A549 (cell line): ENCODE measurements at regions not wholly inside any gene's neighbourhood (a gene's known extent, or its start where the extent isn't known, plus 50 kb on each side); places are given as distances from the start of the nearest gene placed in this dataset.

Experiments used
- ATAC-seq, 2 experiments: fragments of 200-7000 bp in 1 of 2; fragments of >200 bp in 1 of 2; cut with Nextera tagmentation in 1 of 2; cut with Tn5 transposase in 1 of 2; 3 replicates each; pipeline versions ENCODE4 v1.8.0 to v1.9.1; 2018 to 2020; ENCODE audit warnings: mild to moderate bottlenecking in 1 of 2, moderate library complexity in 1 of 2
- CTCF ChIA-PET: fragments of 300-600 bp; sonication (Branson Sonifier 250); formaldehyde crosslinking; extraction: SDS; loops from one replicate; lab custom pipeline; 2021; ENCODE audit warnings: antibody characterized with exemption, inconsistent platforms; lab: Yijun Ruan, JAX
- POLR2A ChIA-PET: fragments of 350-600 bp; formaldehyde crosslinking; extraction: SDS; loops from one replicate; lab custom pipeline; 2021; ENCODE audit warnings: antibody characterized with exemption, inconsistent platforms; lab: Yijun Ruan, JAX
- DNase-seq, 2 experiments: peaks; one replicate each; pipeline versions ENCODE4 v3.0.0 to v3.0.0-alpha.2; 2011 to 2016; ENCODE audit warnings: low read depth in 1 of 2, low spot score in 1 of 2
- FAIRE-seq: peaks from 2 replicates; lab custom pipeline; 2011; peaks lifted over from hg19 to GRCh38; lab: Jason Lieb, UNC
- H3K27ac ChIP-seq, 2 experiments: fragments of >200 bp; sonication (Bioruptor Twin); formaldehyde crosslinking; 3 replicates each; pipeline ENCODE4 v1.5.1; 2016 to 2017
- H3K4me1 ChIP-seq: fragments of >200 bp; sonication (Bioruptor Twin); formaldehyde crosslinking; 3 replicates; pipeline ENCODE4 v1.6.1; 2016
- H3K4me2 ChIP-seq: fragments of >200 bp; sonication (Bioruptor Twin); formaldehyde crosslinking; 3 replicates; pipeline ENCODE4 v1.6.1; 2016
- H3K4me3 ChIP-seq: fragments of >200 bp; sonication (Bioruptor Twin); formaldehyde crosslinking; 3 replicates; pipeline ENCODE4 v1.5.1; 2016
- H3K9me3 ChIP-seq: fragments of >200 bp; sonication (Bioruptor Twin); formaldehyde crosslinking; 3 replicates; pipeline ENCODE4 v1.6.1; 2016
- ATOH8 ChIP-seq: fragments of 250-450 bp; sonication (Bioruptor Pico); IDR thresholded peaks from 2 replicates; pipeline ENCODE4 v1.5.0; 2020; ENCODE audit warnings: low read depth, mild to moderate bottlenecking, moderate library complexity
- CEBPB ChIP-seq, 2 experiments: fragments of >200 bp in 1 of 2; sonication (Bioruptor Twin) in 1 of 2; formaldehyde crosslinking in 1 of 2; IDR thresholded peaks; 2 replicates each; pipeline ENCODE4 v1.6.1; 2012 to 2016
- CHD2 ChIP-seq: fragments of 150-350 bp; IDR thresholded peaks from 2 replicates; pipeline ENCODE4 v1.6.1; 2014; ENCODE audit warnings: low read length; ENCODE audit not compliant: partially characterized antibody
- CTCF ChIP-seq: fragments of >200 bp; sonication (Bioruptor Twin); formaldehyde crosslinking; IDR thresholded peaks from 3 replicates; pipeline ENCODE4 v1.5.1; 2016
- ELK1 ChIP-seq: fragments of 150-350 bp; IDR thresholded peaks from 2 replicates; pipeline ENCODE4 v1.6.1; 2014; ENCODE audit warnings: low read depth, mild to moderate bottlenecking, low read length
- EP300 ChIP-seq, 2 experiments: fragments of >200 bp; sonication (Bioruptor Twin); formaldehyde crosslinking; IDR thresholded peaks; 2 replicates in 1 of 2; 3 replicates in 1 of 2; pipeline ENCODE4 v1.6.1; 2016 to 2017
- HMGXB4 ChIP-seq: fragments of 250-450 bp; sonication (Bioruptor Pico); IDR thresholded peaks from 2 replicates; pipeline ENCODE4 v1.5.0; 2021; ENCODE audit warnings: mild to moderate bottlenecking, moderate library complexity, borderline replicate concordance
- HOXB13 ChIP-seq: fragments of 250-450 bp; sonication (Bioruptor Pico); IDR thresholded peaks from 2 replicates; pipeline ENCODE4 v1.5.0; 2020; ENCODE audit warnings: low read depth, mild to moderate bottlenecking, moderate library complexity
- JUN ChIP-seq, 2 experiments: fragments of >200 bp; sonication (Bioruptor Twin); formaldehyde crosslinking; IDR thresholded peaks; 2 replicates in 1 of 2; 3 replicates in 1 of 2; pipeline ENCODE4 v1.6.1; 2016 to 2017
- JUNB ChIP-seq: fragments of >200 bp; sonication (Bioruptor Twin); formaldehyde crosslinking; IDR thresholded peaks from 2 replicates; pipeline ENCODE4 v1.6.1; 2016
- KDM1A ChIP-seq: fragments of 200-600 bp; sonication (generic); IDR thresholded peaks from 2 replicates; pipeline ENCODE4 v1.6.1; 2016; ENCODE audit warnings: low read depth, mild to moderate bottlenecking
- MAZ ChIP-seq: fragments of 150-350 bp; IDR thresholded peaks from 2 replicates; pipeline ENCODE4 v1.6.1; 2014; ENCODE audit warnings: antibody characterized with exemption, low read depth, low read length, borderline replicate concordance
- MYC ChIP-seq: IDR thresholded peaks from 2 replicates; pipeline ENCODE4 v1.6.1; 2012; ENCODE audit warnings: mild to moderate bottlenecking, inconsistent platforms, low read length, improper control_type of control experiment, borderline replicate concordance
- NFE2L2 ChIP-seq: fragments of 150-350 bp; conservative IDR thresholded peaks from 2 replicates; pipeline ENCODE4 v1.6.1; 2014; ENCODE audit warnings: low read length
- PBX3 ChIP-seq: IDR thresholded peaks from 2 replicates; pipeline ENCODE4 v1.6.1; 2012
- PHF8 ChIP-seq: fragments of 200-600 bp; sonication (generic); IDR thresholded peaks from 2 replicates; pipeline ENCODE4 v1.6.1; 2016; ENCODE audit warnings: low read depth, mild to moderate bottlenecking, antibody characterized with exemption, moderate library complexity, borderline replicate concordance
- POLR2AphosphoS2 ChIP-seq: conservative IDR thresholded peaks from 2 replicates; pipeline ENCODE4 v1.6.1; 2012; ENCODE audit warnings: low read length, improper control_type of control experiment, inconsistent platforms
- RFX5 ChIP-seq: fragments of 450-650 bp; IDR thresholded peaks from 2 replicates; pipeline ENCODE4 v1.7.1; 2014; ENCODE audit warnings: antibody characterized with exemption, mild to moderate bottlenecking, moderate library complexity
- SMC3 ChIP-seq: fragments of >200 bp; sonication (Bioruptor Twin); formaldehyde crosslinking; IDR thresholded peaks from 3 replicates; pipeline ENCODE4 v1.6.1; 2018; ENCODE audit warnings: inconsistent platforms
- SREBF2 ChIP-seq: fragments of 450-650 bp; IDR thresholded peaks from 2 replicates; pipeline ENCODE4 v1.6.1; 2014; ENCODE audit warnings: mild to moderate bottlenecking, moderate library complexity
- USF2 ChIP-seq: fragments of 450-650 bp; IDR thresholded peaks from 2 replicates; pipeline ENCODE4 v1.6.1; 2014; ENCODE audit warnings: antibody characterized with exemption
- ZC3H11A ChIP-seq: fragments of 450-650 bp; IDR thresholded peaks from 2 replicates; pipeline ENCODE4 v1.6.1; 2014; ENCODE audit warnings: antibody characterized with exemption, mild to moderate bottlenecking
- WGBS: methylation state at CpG from one replicate; pipeline ENCODE4 v1.1.6; 2017; ENCODE audit errors: missing lambda C conversion rate; 5-methylcytosine and 5-hydroxymethylcytosine counted together

- no peaks in the 10 kb centered on the region for H3K9me3 ChIP-seq
- FAIRE-seq = no peak
- CTCF ChIA-PET = interaction anchor here (0.6 kb wide), 1 partner anchor 789 kb away, joined by 5 read pairs; no protein-coding TSS in a partner anchor
Observed at GRCh38 chr7:68070992-68071391, 1074.4 kb downstream of the TYW1 start.

GRCh38 chr7:68073701-68074100 lies 1077.1 kb downstream of the TYW1 start:
- no peak for DNase-seq
- ATAC-seq = no peak
- POLR2A ChIA-PET = no interaction called here
- TF ChIP-seq CEBPB (IDR thresholded peaks at IDR 0.05) (no peak), ELK1 (no peak), ATOH8 (CRISPR knock-in tag) (no peak), SMC3 (no peak), PHF8 (no peak), MYC (no peak), NFE2L2 (no peak), ZC3H11A (no peak), PBX3 (no peak), JUNB (no peak)
- Histone ChIP-seq H3K27ac (0 out of 6 replicates have a peak overlapping the region, but pooled peaks of 1 of the 2 experiments have one; percentile 33), H3K4me1 (peaks cover 18% of the 10 kb centered on the region), H3K4me2 (peak overlapping the region; percentile 62), H3K4me3 (no peak overlapping the region), H3K9me3 (no peaks in the 10 kb centered on the region)
- CTCF ChIA-PET = interaction anchor here (0.6 to 2.0 kb wide), 2 partner anchors 10 to 81 kb away, joined by 3 to 9 read pairs; no protein-coding TSS in a partner anchor
- WGBS = 34% methylated on average over 5 of the region's 5 CpGs
- no peak for FAIRE-seq

More at GRCh38 chr7:68070992-68071391, 1074.4 kb downstream of the TYW1 start:
- Histone ChIP-seq H3K4me2 (no peak overlapping the region), H3K27ac (no peak overlapping the region), H3K4me1 (peaks cover 8% of the 10 kb centered on the region; the same call in 1 of the 3 replicates), H3K4me3 (no peak overlapping the region)
- DNase-seq (no peak), ATAC-seq (no peak)
- POLR2A ChIA-PET = no interaction called here
- TF ChIP-seq HMGXB4 (CRISPR knock-in tag) (no peak), CTCF (no peak)
- WGBS = 44% methylated on average over 5 of the region's 5 CpGs

GRCh38 chr7:68074242-68074641 lies 1077.6 kb downstream of the TYW1 start:
- ChIA-PET POLR2A (no interaction called here), CTCF (interaction anchor here (0.6 to 2.0 kb wide), 2 partner anchors 10 to 81 kb away, joined by 3 to 9 read pairs; no protein-coding TSS in a partner anchor)
- FAIRE-seq = no peak
- peak; percentile 70 to 76 for ATAC-seq
- 42% methylated on average over 3 of the region's 3 CpGs for WGBS
- Histone ChIP-seq H3K4me3 (no peak overlapping the region), H3K4me1 (peaks cover 20% of the 10 kb centered on the region), H3K27ac (0 out of 6 replicates have a peak overlapping the region, but pooled peaks of 1 of the 2 experiments have one; percentile 33), H3K4me2 (peak overlapping the region; percentile 62), H3K9me3 (no peaks in the 10 kb centered on the region)
- no peak for DNase-seq
- TF ChIP-seq CHD2 (no peak), MAZ (no peak), HOXB13 (CRISPR knock-in tag) (no peak), KDM1A (no peak), JUN (IDR thresholded peaks at IDR 0.05) (no peak), HMGXB4 (CRISPR knock-in tag) (no peak), USF2 (no peak), RFX5 (no peak), EP300 (IDR thresholded peaks at IDR 0.05) (no peak), SREBF2 (no peak), SMC3 (no peak), ATOH8 (CRISPR knock-in tag) (no peak), POLR2AphosphoS2 (no peak)
